Duodenal mucosa (tissue), 2 donors: ENCODE measurements at regions not wholly inside any gene's neighbourhood (a gene's known extent, or its start where the extent isn't known, plus 50 kb on each side); places are given as distances from the start of the nearest gene placed in this dataset.
"Not testable (repeated sequence)": the region's sequence is repeated elsewhere in the genome, so short reads cannot be mapped to it uniquely, and the experiment has no call there.

Experiments
- H3K27ac ChIP-seq: one replicate; pipeline ENCODE4 v1.7.0; 2013; ENCODE audit warnings: low read depth, low read length
- H3K27me3 ChIP-seq, 2 donors: one replicate each; pipeline ENCODE4 v1.7.0; 2013; ENCODE audit warnings: low read length in 2 of 2, control low read depth in 1 of 2; ENCODE audit not compliant: insufficient read depth in 2 of 2, control insufficient read depth in 1 of 2
- H3K36me3 ChIP-seq, 2 donors: one replicate each; pipeline ENCODE4 v1.7.0; 2013; ENCODE audit warnings: low read length in 2 of 2, control low read depth in 1 of 2; ENCODE audit not compliant: insufficient read depth in 2 of 2, control insufficient read depth in 1 of 2
- H3K4me1 ChIP-seq, 2 donors: one replicate each; pipeline ENCODE4 v1.7.0; 2013; ENCODE audit warnings: low read length in 2 of 2, control low read depth in 1 of 2; ENCODE audit not compliant: insufficient read depth in 2 of 2, control insufficient read depth in 1 of 2
- H3K4me3 ChIP-seq, 2 donors: one replicate each; pipeline ENCODE4 v1.7.0; 2013; ENCODE audit warnings: low read length in 2 of 2, low read depth in 1 of 2
- H3K9ac ChIP-seq, 2 donors: one replicate each; pipeline ENCODE4 v1.7.0; 2013; ENCODE audit warnings: low read length in 2 of 2, low read depth in 1 of 2
- H3K9me3 ChIP-seq, 2 donors: one replicate each; pipeline ENCODE4 v1.7.0; 2013; ENCODE audit warnings: low read length in 2 of 2, control low read depth in 1 of 2; ENCODE audit not compliant: control insufficient read depth in 1 of 2

DNA sequence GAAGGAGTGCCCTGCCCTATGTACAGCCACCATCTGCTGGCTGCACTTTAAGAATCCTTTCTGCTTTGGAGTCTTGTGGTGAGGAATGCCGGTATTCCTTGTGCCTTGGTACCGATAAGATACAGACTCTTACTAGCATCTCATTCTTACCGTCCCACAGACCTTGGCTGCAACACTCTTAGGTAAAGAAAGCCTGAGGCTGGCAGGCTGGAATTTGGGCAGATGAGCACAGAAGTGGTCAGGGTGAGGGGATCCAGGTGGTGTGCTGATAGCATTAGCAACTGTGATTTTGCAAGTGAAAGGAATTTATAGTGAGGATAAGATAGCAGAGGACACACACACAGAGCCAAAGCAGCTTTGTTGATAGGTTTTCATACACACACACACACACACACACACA lies 198.1 kb downstream of the ENC1 start:
- H3K4me3 ChIP-seq, result no peak overlapping the region
- peaks cover 0 to 7% of the 10 kb centered on the region in 2 donors for H3K4me1 ChIP-seq
- H3K9ac ChIP-seq, result no peak overlapping the region
- H3K27me3 ChIP-seq, result no peaks in the 10 kb centered on the region
- H3K27ac ChIP-seq, result no peak overlapping the region
- no peaks in the 10 kb centered on the region for H3K36me3 ChIP-seq
- H3K9me3 ChIP-seq, result no peaks in the 10 kb centered on the region

DNA sequence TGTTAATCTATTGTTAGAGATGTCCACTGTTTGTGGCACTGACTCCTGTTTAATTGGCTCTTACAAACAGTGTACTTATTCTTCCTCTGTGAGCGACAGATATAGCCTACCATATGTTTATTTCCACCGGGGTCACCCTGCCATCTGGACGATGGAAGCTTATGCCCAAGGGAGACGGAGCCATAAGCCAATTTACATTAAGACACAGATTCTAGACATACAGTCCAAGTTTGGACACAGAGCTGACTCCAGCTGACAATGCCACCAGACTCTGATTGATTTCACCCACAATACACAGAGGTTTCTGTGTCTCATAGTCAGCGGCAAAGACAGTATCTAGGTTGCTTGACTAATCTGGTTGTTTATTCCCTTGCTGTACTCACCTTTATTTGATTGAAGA lies 198.9 kb downstream of the ENC1 start:
- Histone ChIP-seq H3K4me1 (peaks cover 0 to 7% of the 10 kb centered on the region in 2 donors), H3K27me3 (no peaks in the 10 kb centered on the region), H3K27ac (no peak overlapping the region), H3K36me3 (no peaks in the 10 kb centered on the region), H3K9ac (no peak overlapping the region), H3K4me3 (no peak overlapping the region), H3K9me3 (no peaks in the 10 kb centered on the region)

DNA sequence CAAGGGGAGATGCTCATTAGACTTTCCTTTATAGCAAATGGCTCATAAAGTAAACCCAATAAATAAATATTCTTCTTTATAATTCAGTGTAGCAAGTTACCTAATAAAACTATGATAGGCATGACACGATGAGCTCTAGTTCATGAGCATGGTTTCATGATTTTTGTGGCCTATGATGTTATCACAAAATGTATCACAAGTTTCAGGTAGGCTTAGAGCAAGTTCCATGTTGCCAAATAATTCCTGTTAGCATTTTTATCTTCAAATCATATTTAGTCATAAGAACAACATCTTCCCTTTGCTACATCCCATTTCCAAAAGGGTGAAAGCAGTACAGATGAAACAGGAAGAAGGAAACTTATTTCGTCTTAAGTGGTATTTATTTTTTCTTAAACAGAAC lies 200.2 kb downstream of the ENC1 start:
- H3K9ac ChIP-seq, result no peak overlapping the region
- H3K9me3 ChIP-seq, result no peaks in the 10 kb centered on the region
- no peaks in the 10 kb centered on the region for H3K36me3 ChIP-seq
- no peaks in the 10 kb centered on the region for H3K27me3 ChIP-seq
- peaks cover 0 to 7% of the 10 kb centered on the region in 2 donors for H3K4me1 ChIP-seq
- no peak overlapping the region for H3K4me3 ChIP-seq
- H3K27ac ChIP-seq, result no peak overlapping the region

DNA sequence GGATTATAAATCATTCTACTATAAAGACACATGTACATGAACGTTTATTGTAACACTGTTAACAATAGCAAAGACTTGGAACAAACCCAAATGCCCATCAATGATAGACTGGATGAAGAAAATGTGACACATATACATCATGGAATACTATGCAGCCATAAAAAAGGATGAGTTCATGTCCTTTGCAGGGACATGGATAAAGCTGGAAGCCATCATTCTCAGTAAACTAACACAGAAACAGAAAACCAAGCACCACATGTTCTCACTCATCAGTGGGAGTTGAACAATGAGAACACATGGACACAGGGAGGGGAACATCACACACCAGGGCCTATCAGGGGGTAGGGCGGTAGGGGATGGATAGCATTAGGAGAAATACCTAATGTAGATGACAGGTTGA lies 202.7 kb downstream of the ENC1 start:
- not testable (repeated sequence) for H3K4me3 ChIP-seq, H3K36me3 ChIP-seq, H3K9me3 ChIP-seq, H3K27me3 ChIP-seq, H3K27ac ChIP-seq, H3K9ac ChIP-seq, H3K4me1 ChIP-seq

DNA sequence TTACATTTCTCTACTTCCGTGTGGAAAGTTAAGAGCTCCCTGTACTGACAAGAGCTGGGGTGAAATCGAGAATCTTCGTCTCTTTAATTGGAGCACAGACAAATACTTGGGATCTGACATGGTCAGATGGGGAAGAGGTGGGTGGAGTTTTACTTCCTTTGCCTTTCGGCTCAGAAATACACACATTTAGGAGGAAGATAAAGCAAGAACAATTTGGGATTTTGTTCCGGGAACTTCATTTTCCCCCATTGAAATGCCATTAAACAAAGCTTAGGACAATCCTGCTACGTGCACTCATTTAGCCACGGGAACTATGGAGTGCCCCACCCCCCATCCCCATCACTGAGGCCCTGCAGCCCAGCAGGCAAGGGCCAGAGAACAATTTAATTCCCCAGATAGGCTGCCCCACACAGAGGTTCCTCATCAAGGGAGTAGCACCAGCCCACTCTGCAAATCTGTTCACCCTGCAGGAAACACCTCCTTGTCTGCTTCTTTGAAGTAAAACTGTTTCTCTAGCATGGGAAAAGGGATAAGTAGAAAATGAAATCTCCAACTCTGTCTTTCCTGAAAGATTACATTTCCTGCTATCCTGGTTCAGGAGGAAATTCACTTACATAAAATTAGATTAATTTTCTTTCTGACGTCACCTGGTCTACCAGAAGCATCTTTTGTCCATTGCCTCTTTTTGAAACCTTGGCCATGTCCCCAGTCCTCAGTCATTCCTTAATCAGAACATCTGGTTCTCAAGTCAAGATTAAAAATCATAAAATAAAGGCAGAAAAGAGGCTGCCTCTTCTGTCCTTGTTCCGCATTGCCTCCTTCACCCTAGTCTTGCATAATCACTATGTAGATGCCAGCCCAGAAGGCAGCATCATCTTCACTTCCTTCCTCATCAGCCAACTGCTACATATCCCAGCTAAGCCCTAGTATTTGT lies 206.4 kb downstream of the ENC1 start:
- no peak overlapping the region for H3K9ac ChIP-seq
- peak overlapping the region in 1 of 2 donors; percentile 18 for H3K4me3 ChIP-seq

DNA sequence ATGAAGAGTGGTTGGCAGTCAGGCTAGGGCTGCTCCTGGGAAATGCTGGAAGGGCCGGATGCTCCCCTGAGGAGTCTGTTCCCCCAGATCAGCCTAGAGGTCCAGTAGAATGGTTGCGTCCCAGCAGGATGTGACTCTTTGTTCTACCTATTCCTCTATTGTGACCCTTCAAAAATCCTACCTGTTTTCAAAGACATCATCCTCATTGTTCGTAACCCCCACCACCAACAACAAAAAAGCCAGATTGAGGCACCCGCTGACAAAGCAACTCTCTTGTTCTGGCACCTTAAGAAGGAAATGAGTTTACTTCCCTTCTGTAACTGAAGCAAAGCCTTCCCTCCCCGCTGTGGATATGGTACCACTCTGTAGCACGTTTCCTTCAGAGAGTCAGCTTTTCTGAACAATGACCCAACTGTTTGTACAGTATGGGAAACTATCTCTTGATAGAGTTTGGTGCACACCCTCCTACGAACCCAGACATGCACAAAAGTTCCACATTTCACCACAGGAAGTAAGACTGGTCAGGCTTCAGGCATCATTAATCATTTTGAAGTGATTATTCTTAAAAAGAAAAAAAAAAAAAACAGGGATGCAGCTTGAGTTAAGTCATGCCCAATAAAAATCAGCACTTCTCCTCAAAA lies 207.2 kb downstream of the ENC1 start:
- Histone ChIP-seq H3K4me3 (no peak overlapping the region), H3K27me3 (no peaks in the 10 kb centered on the region), H3K9me3 (no peaks in the 10 kb centered on the region), H3K27ac (no peak overlapping the region), H3K9ac (no peak overlapping the region), H3K4me1 (peaks cover 2 to 9% of the 10 kb centered on the region in 2 donors), H3K36me3 (no peaks in the 10 kb centered on the region)

More for the DNA sequence above, 206.4 kb downstream of the ENC1 start:
- Histone ChIP-seq H3K9me3 (no peaks in the 10 kb centered on the region), H3K27ac (no peak overlapping the region), H3K36me3 (no peaks in the 10 kb centered on the region), H3K27me3 (no peaks in the 10 kb centered on the region), H3K4me1 (peaks cover 2 to 9% of the 10 kb centered on the region in 2 donors)

DNA sequence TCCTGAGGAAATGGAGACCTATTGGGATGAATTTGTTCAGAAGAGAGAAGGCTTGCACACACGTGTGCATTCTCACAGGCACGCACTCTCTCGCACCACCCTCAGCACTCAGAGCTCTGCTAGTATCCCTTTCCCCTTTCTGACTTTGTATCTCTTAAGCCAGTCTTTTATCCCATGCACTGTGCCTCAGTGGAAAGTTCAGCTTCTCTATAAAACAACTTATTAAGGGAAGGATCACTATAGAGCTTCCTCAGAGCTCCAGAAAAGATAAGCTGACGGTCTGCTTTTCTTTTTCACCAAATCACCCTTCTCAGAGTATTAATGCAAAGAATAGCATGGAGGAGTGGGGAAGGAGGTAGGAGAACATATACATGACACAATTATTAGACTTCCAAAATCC lies 207.8 kb downstream of the ENC1 start:
- Histone ChIP-seq H3K27ac (no peak overlapping the region), H3K9ac (no peak overlapping the region), H3K36me3 (no peaks in the 10 kb centered on the region), H3K9me3 (no peaks in the 10 kb centered on the region), H3K27me3 (no peaks in the 10 kb centered on the region), H3K4me1 (peaks cover 2 to 9% of the 10 kb centered on the region in 2 donors), H3K4me3 (no peak overlapping the region)

DNA sequence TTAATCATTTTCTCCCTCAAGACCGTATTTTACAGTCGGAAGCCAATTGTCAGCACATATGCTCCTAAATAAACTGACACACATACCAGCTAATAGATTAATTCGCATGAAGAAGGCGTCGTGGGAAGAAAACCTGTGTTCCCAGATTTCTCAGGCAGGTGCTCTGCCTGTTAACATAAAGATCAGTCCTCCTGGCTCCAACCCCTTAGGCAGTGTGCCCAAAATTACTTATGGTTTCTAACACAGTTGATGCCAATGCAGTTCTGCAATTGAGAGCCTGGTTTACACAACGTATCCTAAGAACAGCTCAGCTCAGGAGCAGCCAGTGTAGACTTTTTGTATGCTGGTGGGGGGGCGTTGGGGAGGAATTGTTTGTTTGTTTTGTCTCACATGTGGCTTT lies 208.3 kb downstream of the ENC1 start:
- Histone ChIP-seq H3K9ac (no peak overlapping the region), H3K4me3 (no peak overlapping the region), H3K9me3 (no peaks in the 10 kb centered on the region), H3K36me3 (no peaks in the 10 kb centered on the region), H3K27ac (no peak overlapping the region), H3K27me3 (no peaks in the 10 kb centered on the region), H3K4me1 (peaks cover 2 to 9% of the 10 kb centered on the region in 2 donors)

DNA sequence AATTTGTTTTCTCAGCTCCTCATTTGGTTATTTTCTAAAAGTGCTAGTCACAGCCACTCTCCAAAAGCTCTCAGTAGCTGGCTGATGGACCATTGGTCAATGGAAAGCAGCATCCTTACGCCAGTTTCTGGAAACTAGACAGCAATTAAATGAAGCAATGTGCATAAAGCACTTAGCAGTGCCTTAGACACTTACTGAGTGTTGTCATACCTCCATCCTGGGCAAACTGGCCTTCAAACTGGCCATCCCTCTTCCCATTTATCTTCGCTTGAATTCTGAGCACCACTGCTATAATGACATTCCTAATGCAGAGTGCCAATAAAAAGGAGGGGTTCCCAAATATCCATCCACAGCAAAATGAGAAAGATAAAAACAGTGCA lies 209.2 kb downstream of the ENC1 start:
- Histone ChIP-seq H3K9me3 (no peaks in the 10 kb centered on the region), H3K27ac (no peak overlapping the region), H3K27me3 (no peaks in the 10 kb centered on the region), H3K4me1 (peaks cover 2 to 9% of the 10 kb centered on the region in 2 donors), H3K9ac (no peak overlapping the region), H3K4me3 (no peak overlapping the region), H3K36me3 (no peaks in the 10 kb centered on the region)

DNA sequence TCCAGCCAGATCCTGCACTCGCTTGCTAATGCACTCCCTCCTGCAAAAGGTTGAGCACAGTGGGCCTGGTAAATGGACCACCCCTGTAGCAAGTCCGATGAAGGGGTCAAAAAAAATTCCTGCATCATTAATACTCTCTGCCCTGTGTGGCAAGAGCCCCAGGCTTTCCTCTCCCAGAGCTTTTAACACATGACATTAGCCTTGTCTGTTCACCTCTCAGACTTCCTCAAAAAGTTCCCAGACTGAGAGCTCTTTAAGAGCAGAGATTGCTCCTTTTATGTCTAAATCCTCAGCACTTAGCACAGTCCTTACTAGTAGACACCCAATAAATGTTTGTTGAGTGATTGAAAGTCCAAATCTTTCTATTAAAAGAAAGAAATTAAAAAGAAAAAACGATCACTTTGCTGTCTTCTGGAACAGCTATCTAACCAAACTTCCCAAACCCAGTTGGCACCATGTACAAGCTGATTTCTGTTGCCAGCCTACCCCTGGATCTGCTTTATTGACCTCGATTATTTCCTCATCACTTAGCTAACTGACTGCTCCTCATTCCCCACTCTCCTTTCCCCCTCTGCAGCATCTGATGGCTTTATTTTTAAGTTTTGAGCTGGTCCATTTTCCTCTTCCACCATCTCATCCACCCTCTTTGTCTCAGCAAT lies 209.8 kb downstream of the ENC1 start:
- no peak overlapping the region for H3K9ac ChIP-seq
- H3K4me3 ChIP-seq, result no peak overlapping the region
- H3K4me1 ChIP-seq, result peaks cover 2 to 9% of the 10 kb centered on the region in 2 donors
- no peak overlapping the region for H3K27ac ChIP-seq
- H3K27me3 ChIP-seq, result no peaks in the 10 kb centered on the region
- no peaks in the 10 kb centered on the region for H3K9me3 ChIP-seq
- H3K36me3 ChIP-seq, result no peaks in the 10 kb centered on the region
